ENCODE measurements at regions not wholly inside any gene's neighbourhood (a gene's known extent, or its start where the extent isn't known, plus 50 kb on each side); places are given as distances from the start of the nearest gene placed in this dataset.

GRCh38 chr7:13715534-13715933, 273.9 kb downstream of the ETV1 start:
- TF ChIP-seq CTCF (IDR thresholded peaks at IDR 0.05): no peak

- no peak for TF ChIP-seq CTCF (IDR thresholded peaks at IDR 0.05)
Observed at GRCh38 chr7:13717031-13717430, 272.4 kb downstream of the ETV1 start.

GRCh38 chr7:13724191-13724976, 265.1 kb downstream of the ETV1 start:
- no peak for TF ChIP-seq CTCF (IDR thresholded peaks at IDR 0.05)

GRCh38 chr7:13724977-13725566, 264.4 kb downstream of the ETV1 start:
- no peak for TF ChIP-seq CTCF (IDR thresholded peaks at IDR 0.05)

GRCh38 chr7:13725591-13725990, 263.9 kb downstream of the ETV1 start:
- no peak for TF ChIP-seq CTCF (IDR thresholded peaks at IDR 0.05)

- no peak for TF ChIP-seq CTCF (IDR thresholded peaks at IDR 0.05)
Observed at GRCh38 chr7:13727279-13727678, 262.2 kb downstream of the ETV1 start.

GRCh38 chr7:13727751-13728150, 261.7 kb downstream of the ETV1 start:
- no peak for TF ChIP-seq CTCF (IDR thresholded peaks at IDR 0.05)

All from LNCAP (cell line).